Endothelial cell of umbilical vein (primary cell): ENCODE measurements at regions not wholly inside any gene's neighbourhood (a gene's known extent, or its start where the extent isn't known, plus 50 kb on each side); places are given as distances from the start of the nearest gene placed in this dataset.

ENCODE experiments used
- BruUV-seq: library from RNA; stranded (reverse); fragments of 400-500 nt; replicated peaks from 2 replicates; lab custom pipeline; 2021; lab: Mats Ljungman, UMichigan
- CTCF ChIA-PET: fragments of 300-600, 350-600 bp; sonication (Branson Sonifier 250); formaldehyde crosslinking; loops from one replicate; lab custom pipeline; 2021; ENCODE audit warnings: antibody characterized with exemption, inconsistent platforms; lab: Charles Lee
- POLR2A ChIA-PET: fragments of 300-600, 350-600 bp; sonication (Branson Sonifier 250); formaldehyde crosslinking; loops from one replicate; lab custom pipeline; 2021; ENCODE audit warnings: antibody characterized with exemption, inconsistent platforms; lab: Charles Lee
- DNase-seq: peaks from one replicate; pipeline ENCODE4 v3.0.0-alpha.2; 2011; ENCODE audit warnings: low read depth, low spot score
- FAIRE-seq: peaks from 2 replicates; lab custom pipeline; 2011; peaks lifted over from hg19 to GRCh38; lab: Jason Lieb, UNC
- H2AFZ ChIP-seq: 2 replicates; pipeline ENCODE4 v1.6.0; 2012; ENCODE audit warnings: low read depth, low read length, control low read depth, inconsistent platforms
- H3K27ac ChIP-seq: 2 replicates; pipeline ENCODE4 v1.5.1; 2011; ENCODE audit warnings: low read depth, mild to moderate bottlenecking, control low read depth, low read length, moderate library complexity; ENCODE audit not compliant: insufficient read depth
- H3K27me3 ChIP-seq, 2 experiments: 2 replicates each; pipeline versions ENCODE4 v1.6.0 to v1.6.1; 2011; ENCODE audit warnings: low read length in 2 of 2, mixed read lengths in 1 of 2; ENCODE audit not compliant: control insufficient read depth in 2 of 2, insufficient read depth in 2 of 2
- H3K36me3 ChIP-seq, 2 experiments: 2 replicates in 1 of 2; 3 replicates in 1 of 2; pipeline ENCODE4 v1.5.1; 2011; ENCODE audit warnings: low read length in 2 of 2, mild to moderate bottlenecking in 1 of 2, moderate library complexity in 1 of 2; ENCODE audit not compliant: control insufficient read depth in 2 of 2, insufficient read depth in 2 of 2; ENCODE audit errors: extremely low read depth in 1 of 2
- H3K4me1 ChIP-seq: 3 replicates; pipeline ENCODE4 v1.5.1; 2011; ENCODE audit warnings: mild to moderate bottlenecking, low read length; ENCODE audit not compliant: control insufficient read depth, insufficient read depth; ENCODE audit errors: extremely low read depth
- H3K4me2 ChIP-seq: 2 replicates; pipeline ENCODE4 v1.6.1; 2011; ENCODE audit warnings: low read length, control low read depth, mixed read lengths; ENCODE audit not compliant: insufficient read depth
- H3K4me3 ChIP-seq, 3 experiments: fragments of 200-600 bp in 1 of 3; sonication (generic), shearing (Covaris generic) in 1 of 3; replicated peaks in 1 of 3; 2 replicates each; pipeline ENCODE4 v1.5.1; 2011 to 2016; ENCODE audit warnings: control low read depth in 3 of 3, low read length in 3 of 3, mild to moderate bottlenecking in 2 of 3, inconsistent platforms in 1 of 3, low read depth in 1 of 3, moderate library complexity in 1 of 3; ENCODE audit not compliant: insufficient read depth in 1 of 3
- H3K79me2 ChIP-seq: 2 replicates; pipeline ENCODE4 v1.6.0; 2012; ENCODE audit warnings: low read length, inconsistent platforms; ENCODE audit not compliant: control insufficient read depth, insufficient read depth
- H3K9ac ChIP-seq: replicated peaks from 2 replicates; pipeline ENCODE3; 2011; ENCODE audit warnings: low read length, control low read depth; ENCODE audit not compliant: insufficient read depth; ENCODE audit errors: extremely low read depth
- H3K9me1 ChIP-seq: replicated peaks from 3 replicates; pipeline ENCODE4 v1.6.0; 2011; ENCODE audit warnings: mild to moderate bottlenecking, low read length; ENCODE audit not compliant: control insufficient read depth, insufficient read depth; ENCODE audit errors: extremely low read depth
- H3K9me3 ChIP-seq: replicated peaks from 2 replicates; pipeline ENCODE4 v1.5.1; 2012; ENCODE audit warnings: low read length, inconsistent platforms; ENCODE audit not compliant: control insufficient read depth, insufficient read depth
- H4K20me1 ChIP-seq: replicated peaks from 2 replicates; pipeline ENCODE3; 2011; ENCODE audit warnings: mild to moderate bottlenecking, low read length; ENCODE audit not compliant: control insufficient read depth, insufficient read depth; ENCODE audit errors: extremely low read depth
- CTCF ChIP-seq, 2 donors: IDR thresholded peaks; 1 replicate in 1 of 2; 2 replicates in 1 of 2; pipeline ENCODE4 v1.5.1; 2011; ENCODE audit warnings: low read length in 2 of 2, mild to moderate bottlenecking in 2 of 2, moderate library complexity in 2 of 2, control low read depth in 1 of 2, inconsistent platforms in 1 of 2, low read depth in 1 of 2; ENCODE audit not compliant: insufficient read depth in 1 of 2; ENCODE audit errors: extremely low read depth in 1 of 2
- EZH2 ChIP-seq: IDR thresholded peaks from 2 replicates; pipeline ENCODE4 v1.6.1; 2012; ENCODE audit warnings: borderline replicate concordance, low read depth, mild to moderate bottlenecking, moderate library complexity, low read length, inconsistent platforms; ENCODE audit not compliant: severe bottlenecking
- FOS ChIP-seq: IDR thresholded peaks from 2 replicates; pipeline ENCODE4 v1.6.1; 2011; ENCODE audit warnings: mild to moderate bottlenecking, low read length, moderate library complexity, borderline replicate concordance; ENCODE audit not compliant: insufficient read depth
- GATA2 ChIP-seq: IDR thresholded peaks from 2 replicates; pipeline ENCODE4 v1.7.0; 2011; ENCODE audit warnings: low read depth, mild to moderate bottlenecking, moderate library complexity, mixed read lengths, low read length; ENCODE audit not compliant: insufficient read length, insufficient read depth
- JUN ChIP-seq: IDR thresholded peaks from 2 replicates; pipeline ENCODE4 v1.6.1; 2011; ENCODE audit warnings: borderline replicate concordance, low read depth; ENCODE audit not compliant: insufficient read length, insufficient read depth
- MYC ChIP-seq: IDR thresholded peaks from one replicate; pipeline ENCODE4 v1.6.1; 2011; ENCODE audit warnings: mild to moderate bottlenecking, low read depth, low read length
- POLR2A ChIP-seq: IDR thresholded peaks from 2 replicates; pipeline ENCODE4 v1.6.1; 2012; ENCODE audit warnings: low read depth, mild to moderate bottlenecking, control low read depth, low read length
- POLR2AphosphoS5 ChIP-seq: IDR thresholded peaks from 2 replicates; pipeline ENCODE4 v1.6.1; 2012; ENCODE audit warnings: low read depth, mild to moderate bottlenecking, control low read depth, low read length, moderate library complexity; ENCODE audit not compliant: insufficient read depth
- dilution Hi-C: fragments of 300-500 bp; cut with MboI; formaldehyde crosslinking; loops from one replicate; pipeline ENCODE4 v1.15.0; 2019; ENCODE audit warnings: low sequenced_read_pairs; ENCODE audit not compliant: extremely low pct_ligation_motif_present
- intact Hi-C: fragments of 100-400 bp; cut with micrococcal nuclease; formaldehyde crosslinking; loops from one replicate; pipeline ENCODE4 v1.10.0; 2022
- TF ChIP-seq, protein P1 (sequence below): IDR thresholded peaks from 2 replicates; pipeline ENCODE4 v1.6.1; 2011; ENCODE audit not compliant: insufficient read depth, insufficient read length

DNA sequence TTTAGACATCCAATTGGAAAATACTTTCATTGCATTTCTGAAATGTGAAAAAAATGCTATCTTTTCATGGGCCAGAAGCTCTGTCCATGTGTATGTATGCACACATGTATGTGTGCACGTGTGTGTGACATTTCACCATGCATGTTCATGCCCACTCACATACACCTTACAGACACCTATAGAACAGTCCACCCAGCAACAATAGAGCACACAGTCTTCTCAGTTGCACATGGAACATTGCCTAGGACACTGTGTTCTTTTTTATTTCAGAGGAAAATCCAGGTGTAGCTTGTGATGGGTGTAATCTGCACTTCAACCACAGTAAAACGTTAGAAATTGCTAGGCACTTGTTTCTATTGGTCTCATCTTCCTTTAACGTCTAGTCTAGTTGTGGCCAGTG lies 114.8 kb upstream of the RGPD4 start:
- BruUV-seq = no TSS peak
- CTCF ChIA-PET = no interaction called here

More for the DNA sequence above, 114.8 kb upstream of the RGPD4 start:
- dilution Hi-C loops (no loop called here), intact Hi-C loops (no loop called here)
- H3K36me3 ChIP-seq = no peaks in the 10 kb centered on the region
- H3K4me2 ChIP-seq = no peak overlapping the region
- H3K9me1 ChIP-seq = no peaks in the 10 kb centered on the region
- no peaks in the 10 kb centered on the region for H3K4me1 ChIP-seq
- no peak for FAIRE-seq
- no peak overlapping the region for H3K4me3 ChIP-seq
- TF ChIP-seq JUN (no peak), GATA2 (no peak), EZH2 (no peak), POLR2A (no peak), MYC (no peak), POLR2AphosphoS5 (no peak), FOS (no peak), CTCF (IDR thresholded peaks at IDR 0.05; ENCODE audit: extremely low read depth in 1 of 2, insufficient read depth in 1 of 2, low read depth in 1 of 2, low read length in 2 of 2) (no peak)
- TF ChIP-seq, protein P1, sequence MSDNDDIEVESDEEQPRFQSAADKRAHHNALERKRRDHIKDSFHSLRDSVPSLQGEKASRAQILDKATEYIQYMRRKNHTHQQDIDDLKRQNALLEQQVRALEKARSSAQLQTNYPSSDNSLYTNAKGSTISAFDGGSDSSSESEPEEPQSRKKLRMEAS = no peak
- H4K20me1 ChIP-seq = no peaks in the 10 kb centered on the region
- POLR2A ChIA-PET = no interaction called here
- H3K79me2 ChIP-seq = no peaks in the 10 kb centered on the region
- no peak overlapping the region for H3K27ac ChIP-seq
- H3K9ac ChIP-seq = no peak overlapping the region
- H2AFZ ChIP-seq = no peak overlapping the region
- peaks cover 6% of the 10 kb centered on the region for H3K9me3 ChIP-seq
- no peaks in the 10 kb centered on the region for H3K27me3 ChIP-seq
- DNase-seq = no peak
